ENCODE measurements at regions not wholly inside any gene's neighbourhood (a gene's known extent, or its start where the extent isn't known, plus 50 kb on each side); places are given as distances from the start of the nearest gene placed in this dataset.

DNA sequence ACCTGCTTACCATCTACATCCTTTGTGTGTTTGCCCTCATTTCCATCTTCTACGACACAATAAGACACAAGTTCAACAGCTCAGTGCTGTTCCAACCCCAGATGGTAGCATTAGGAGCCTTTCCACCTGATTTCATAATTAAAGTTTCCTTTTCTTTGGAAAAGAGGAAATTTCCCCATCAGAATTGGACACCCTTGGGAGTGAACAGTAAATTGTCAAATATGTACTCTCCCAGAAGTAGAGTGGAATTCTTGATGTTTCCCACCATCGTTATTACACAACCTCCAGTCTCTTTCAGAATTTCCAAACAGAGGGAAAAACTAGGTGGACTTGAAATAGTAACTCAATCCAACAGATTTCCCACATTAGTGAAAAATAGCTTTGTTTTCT, 337.6 kb upstream of the OR4E1 start:
- TF ChIP-seq CEBPB (IDR thresholded peaks at IDR 0.05; ENCODE audit: borderline replicate concordance, low read depth, low read length) = peak; percentile 36; the same call in 1 of the 2 replicates
- no peak for TF ChIP-seq XBP1 (CRISPR knock-in tag; IDR thresholded peaks at IDR 0.05)
- TF ChIP-seq, protein P1, sequence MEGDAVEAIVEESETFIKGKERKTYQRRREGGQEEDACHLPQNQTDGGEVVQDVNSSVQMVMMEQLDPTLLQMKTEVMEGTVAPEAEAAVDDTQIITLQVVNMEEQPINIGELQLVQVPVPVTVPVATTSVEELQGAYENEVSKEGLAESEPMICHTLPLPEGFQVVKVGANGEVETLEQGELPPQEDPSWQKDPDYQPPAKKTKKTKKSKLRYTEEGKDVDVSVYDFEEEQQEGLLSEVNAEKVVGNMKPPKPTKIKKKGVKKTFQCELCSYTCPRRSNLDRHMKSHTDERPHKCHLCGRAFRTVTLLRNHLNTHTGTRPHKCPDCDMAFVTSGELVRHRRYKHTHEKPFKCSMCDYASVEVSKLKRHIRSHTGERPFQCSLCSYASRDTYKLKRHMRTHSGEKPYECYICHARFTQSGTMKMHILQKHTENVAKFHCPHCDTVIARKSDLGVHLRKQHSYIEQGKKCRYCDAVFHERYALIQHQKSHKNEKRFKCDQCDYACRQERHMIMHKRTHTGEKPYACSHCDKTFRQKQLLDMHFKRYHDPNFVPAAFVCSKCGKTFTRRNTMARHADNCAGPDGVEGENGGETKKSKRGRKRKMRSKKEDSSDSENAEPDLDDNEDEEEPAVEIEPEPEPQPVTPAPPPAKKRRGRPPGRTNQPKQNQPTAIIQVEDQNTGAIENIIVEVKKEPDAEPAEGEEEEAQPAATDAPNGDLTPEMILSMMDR (CRISPR knock-in tag; IDR thresholded peaks at IDR 0.05) = no peak
- no peak for TF ChIP-seq NFE2L1 (CRISPR knock-in tag; IDR thresholded peaks at IDR 0.05; ENCODE audit: borderline replicate concordance)
- no peak for TF ChIP-seq ZKSCAN1 (IDR thresholded peaks at IDR 0.05; ENCODE audit: low read length)
- TF ChIP-seq ZBTB7A (CRISPR knock-in tag; IDR thresholded peaks at IDR 0.05) = no peak
- no peak for TF ChIP-seq ZNF781 (CRISPR knock-in tag; IDR thresholded peaks at IDR 0.05; ENCODE audit: borderline replicate concordance, not compliant biosample characterization)
- TF ChIP-seq, protein P2, sequence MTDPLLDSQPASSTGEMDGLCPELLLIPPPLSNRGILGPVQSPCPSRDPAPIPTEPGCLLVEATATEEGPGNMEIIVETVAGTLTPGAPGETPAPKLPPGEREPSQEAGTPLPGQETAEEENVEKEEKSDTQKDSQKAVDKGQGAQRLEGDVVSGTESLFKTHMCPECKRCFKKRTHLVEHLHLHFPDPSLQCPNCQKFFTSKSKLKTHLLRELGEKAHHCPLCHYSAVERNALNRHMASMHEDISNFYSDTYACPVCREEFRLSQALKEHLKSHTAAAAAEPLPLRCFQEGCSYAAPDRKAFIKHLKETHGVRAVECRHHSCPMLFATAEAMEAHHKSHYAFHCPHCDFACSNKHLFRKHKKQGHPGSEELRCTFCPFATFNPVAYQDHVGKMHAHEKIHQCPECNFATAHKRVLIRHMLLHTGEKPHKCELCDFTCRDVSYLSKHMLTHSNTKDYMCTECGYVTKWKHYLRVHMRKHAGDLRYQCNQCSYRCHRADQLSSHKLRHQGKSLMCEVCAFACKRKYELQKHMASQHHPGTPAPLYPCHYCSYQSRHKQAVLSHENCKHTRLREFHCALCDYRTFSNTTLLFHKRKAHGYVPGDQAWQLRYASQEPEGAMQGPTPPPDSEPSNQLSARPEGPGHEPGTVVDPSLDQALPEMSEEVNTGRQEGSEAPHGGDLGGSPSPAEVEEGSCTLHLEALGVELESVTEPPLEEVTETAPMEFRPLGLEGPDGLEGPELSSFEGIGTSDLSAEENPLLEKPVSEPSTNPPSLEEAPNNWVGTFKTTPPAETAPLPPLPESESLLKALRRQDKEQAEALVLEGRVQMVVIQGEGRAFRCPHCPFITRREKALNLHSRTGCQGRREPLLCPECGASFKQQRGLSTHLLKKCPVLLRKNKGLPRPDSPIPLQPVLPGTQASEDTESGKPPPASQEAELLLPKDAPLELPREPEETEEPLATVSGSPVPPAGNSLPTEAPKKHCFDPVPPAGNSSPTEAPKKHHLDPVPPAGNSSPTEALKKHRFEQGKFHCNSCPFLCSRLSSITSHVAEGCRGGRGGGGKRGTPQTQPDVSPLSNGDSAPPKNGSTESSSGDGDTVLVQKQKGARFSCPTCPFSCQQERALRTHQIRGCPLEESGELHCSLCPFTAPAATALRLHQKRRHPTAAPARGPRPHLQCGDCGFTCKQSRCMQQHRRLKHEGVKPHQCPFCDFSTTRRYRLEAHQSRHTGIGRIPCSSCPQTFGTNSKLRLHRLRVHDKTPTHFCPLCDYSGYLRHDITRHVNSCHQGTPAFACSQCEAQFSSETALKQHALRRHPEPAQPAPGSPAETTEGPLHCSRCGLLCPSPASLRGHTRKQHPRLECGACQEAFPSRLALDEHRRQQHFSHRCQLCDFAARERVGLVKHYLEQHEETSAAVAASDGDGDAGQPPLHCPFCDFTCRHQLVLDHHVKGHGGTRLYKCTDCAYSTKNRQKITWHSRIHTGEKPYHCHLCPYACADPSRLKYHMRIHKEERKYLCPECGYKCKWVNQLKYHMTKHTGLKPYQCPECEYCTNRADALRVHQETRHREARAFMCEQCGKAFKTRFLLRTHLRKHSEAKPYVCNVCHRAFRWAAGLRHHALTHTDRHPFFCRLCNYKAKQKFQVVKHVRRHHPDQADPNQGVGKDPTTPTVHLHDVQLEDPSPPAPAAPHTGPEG (CRISPR knock-in tag; IDR thresholded peaks at IDR 0.05) = no peak

Data from HepG2 (cell line).